ENCODE measurements at regions not wholly inside any gene's neighbourhood (a gene's known extent, or its start where the extent isn't known, plus 50 kb on each side); places are given as distances from the start of the nearest gene placed in this dataset.
A peak's percentile ranks its signal among the peaks of the same experiment; 100 is the strongest.

- DNase-seq (ENCODE audit: low read depth), result peak; percentile 69
- no peak overlapping the region for H3K4me3 ChIP-seq (replicated peaks; ENCODE audit: low read depth, low read length)
- TF ChIP-seq CTCF (IDR thresholded peaks at IDR 0.05; ENCODE audit: low read length, missing control alignments), result peak; percentile 95
Measured at GRCh38 chr3:87350367-87351199, 74.2 kb upstream of the POU1F1 start.

GRCh38 chr3:87349833-87350232 is 73.4 kb upstream of the POU1F1 start:
- no peak for TF ChIP-seq CTCF (IDR thresholded peaks at IDR 0.05; ENCODE audit: low read length, missing control alignments)
- no peak for DNase-seq (ENCODE audit: low read depth)
- H3K4me3 ChIP-seq (replicated peaks; ENCODE audit: low read depth, low read length), result no peak overlapping the region

- no peak overlapping the region for H3K4me3 ChIP-seq (replicated peaks; ENCODE audit: low read depth, low read length)
- no peak for TF ChIP-seq CTCF (IDR thresholded peaks at IDR 0.05; ENCODE audit: low read length, missing control alignments)
- DNase-seq (ENCODE audit: low read depth), result no peak
Measured at GRCh38 chr3:87336761-87337160, 60.4 kb upstream of the POU1F1 start.

- no peak overlapping the region for H3K4me3 ChIP-seq (replicated peaks; ENCODE audit: low read depth, low read length)
- DNase-seq (ENCODE audit: low read depth), result no peak
- no peak for TF ChIP-seq CTCF (IDR thresholded peaks at IDR 0.05; ENCODE audit: low read length, missing control alignments)
Measured at GRCh38 chr3:87335931-87336330, 59.5 kb upstream of the POU1F1 start.

- H3K4me3 ChIP-seq (replicated peaks; ENCODE audit: low read depth, low read length), result no peak overlapping the region
- no peak for TF ChIP-seq CTCF (IDR thresholded peaks at IDR 0.05; ENCODE audit: low read length, missing control alignments)
- DNase-seq (ENCODE audit: low read depth), result peak; percentile 91
Measured at GRCh38 chr3:87333393-87333892, 57.1 kb upstream of the POU1F1 start.

GRCh38 chr3:87332789-87333188 is 56.4 kb upstream of the POU1F1 start:
- H3K4me3 ChIP-seq (replicated peaks; ENCODE audit: low read depth, low read length), result no peak overlapping the region
- TF ChIP-seq CTCF (IDR thresholded peaks at IDR 0.05; ENCODE audit: low read length, missing control alignments), result no peak
- no peak for DNase-seq (ENCODE audit: low read depth)

- H3K4me3 ChIP-seq (replicated peaks; ENCODE audit: low read depth, low read length), result no peak overlapping the region
- TF ChIP-seq CTCF (IDR thresholded peaks at IDR 0.05; ENCODE audit: low read length, missing control alignments), result no peak
- DNase-seq (ENCODE audit: low read depth), result no peak
Measured at GRCh38 chr3:87329065-87329464, 52.7 kb upstream of the POU1F1 start.
